ENCODE measurements at regions not wholly inside any gene's neighbourhood (a gene's known extent, or its start where the extent isn't known, plus 50 kb on each side); places are given as distances from the start of the nearest gene placed in this dataset.

- TF ChIP-seq, protein P1, sequence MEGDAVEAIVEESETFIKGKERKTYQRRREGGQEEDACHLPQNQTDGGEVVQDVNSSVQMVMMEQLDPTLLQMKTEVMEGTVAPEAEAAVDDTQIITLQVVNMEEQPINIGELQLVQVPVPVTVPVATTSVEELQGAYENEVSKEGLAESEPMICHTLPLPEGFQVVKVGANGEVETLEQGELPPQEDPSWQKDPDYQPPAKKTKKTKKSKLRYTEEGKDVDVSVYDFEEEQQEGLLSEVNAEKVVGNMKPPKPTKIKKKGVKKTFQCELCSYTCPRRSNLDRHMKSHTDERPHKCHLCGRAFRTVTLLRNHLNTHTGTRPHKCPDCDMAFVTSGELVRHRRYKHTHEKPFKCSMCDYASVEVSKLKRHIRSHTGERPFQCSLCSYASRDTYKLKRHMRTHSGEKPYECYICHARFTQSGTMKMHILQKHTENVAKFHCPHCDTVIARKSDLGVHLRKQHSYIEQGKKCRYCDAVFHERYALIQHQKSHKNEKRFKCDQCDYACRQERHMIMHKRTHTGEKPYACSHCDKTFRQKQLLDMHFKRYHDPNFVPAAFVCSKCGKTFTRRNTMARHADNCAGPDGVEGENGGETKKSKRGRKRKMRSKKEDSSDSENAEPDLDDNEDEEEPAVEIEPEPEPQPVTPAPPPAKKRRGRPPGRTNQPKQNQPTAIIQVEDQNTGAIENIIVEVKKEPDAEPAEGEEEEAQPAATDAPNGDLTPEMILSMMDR (IDR thresholded peaks at IDR 0.05): no peak
- no peak for TF ChIP-seq POLR2A (IDR thresholded peaks at IDR 0.05)
- no peak for TF ChIP-seq EP300 (IDR thresholded peaks at IDR 0.05)
- TF ChIP-seq POLR2AphosphoS5 (IDR thresholded peaks at IDR 0.05): no peak
Observed at GRCh38 chr4:41410049-41410448, 127.9 kb upstream of the LIMCH1 start.

Measured in sigmoid colon (tissue), 4 donors.